ENCODE measurements at regions not wholly inside any gene's neighbourhood (a gene's known extent, or its start where the extent isn't known, plus 50 kb on each side); places are given as distances from the start of the nearest gene placed in this dataset.

DNA sequence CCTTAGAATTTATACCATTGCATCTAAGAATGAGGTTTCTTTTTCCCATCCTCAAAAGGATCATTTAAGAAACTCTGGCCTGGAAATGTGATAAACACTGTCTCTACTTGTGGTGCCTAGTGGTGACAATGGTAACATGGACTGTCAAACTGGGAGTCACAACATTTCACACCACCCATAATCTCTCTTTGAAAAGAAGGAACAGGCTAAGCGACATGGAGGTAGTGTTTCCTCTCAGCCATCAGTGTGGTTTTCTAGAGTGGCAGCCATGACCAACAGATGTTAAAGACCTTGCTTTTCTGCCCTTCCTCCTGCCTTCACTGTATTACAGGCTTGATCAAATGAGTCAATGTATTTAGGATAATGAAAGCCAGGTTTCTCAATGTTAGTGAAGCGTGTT lies 283.1 kb upstream of the STAC start:
- H3K9me3 Mint-ChIP-seq: peaks cover 11% of the 10 kb centered on the region
- H3K4me3 Mint-ChIP-seq: no peak overlapping the region
- no peaks in the 10 kb centered on the region for H3K36me3 Mint-ChIP-seq
- DNase-seq (ENCODE audit: low spot score in 2 of 2): no peak
- H3K27ac Mint-ChIP-seq: no peak overlapping the region
- ATAC-seq: no peak
- no peaks in the 10 kb centered on the region for H3K4me1 Mint-ChIP-seq

DNA sequence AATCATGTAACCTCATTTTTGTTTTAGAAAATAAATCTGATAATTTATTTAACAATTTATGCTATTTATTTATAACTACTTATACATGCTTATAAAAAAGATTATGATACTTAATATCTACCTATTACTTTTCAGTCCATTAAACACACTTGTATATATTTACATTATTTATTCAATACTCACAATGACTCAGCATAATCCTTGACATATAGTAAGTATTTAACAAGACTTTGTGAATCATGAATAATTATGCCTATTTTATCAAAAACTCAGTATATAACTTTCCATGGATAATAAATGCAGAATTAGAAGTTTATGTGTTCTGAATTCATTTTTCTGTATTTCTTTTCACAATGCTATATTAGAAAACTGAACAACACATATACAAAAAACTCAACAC lies 266.0 kb upstream of the STAC start:
- DNase-seq (ENCODE audit: low spot score in 2 of 2) (no peak), ATAC-seq (no peak)
- no peak overlapping the region for H3K27ac Mint-ChIP-seq
- no peak overlapping the region for H3K4me3 Mint-ChIP-seq
- peaks cover 7% of the 10 kb centered on the region for H3K9me3 Mint-ChIP-seq
- H3K4me1 Mint-ChIP-seq: no peaks in the 10 kb centered on the region
- H3K36me3 Mint-ChIP-seq: no peaks in the 10 kb centered on the region

DNA sequence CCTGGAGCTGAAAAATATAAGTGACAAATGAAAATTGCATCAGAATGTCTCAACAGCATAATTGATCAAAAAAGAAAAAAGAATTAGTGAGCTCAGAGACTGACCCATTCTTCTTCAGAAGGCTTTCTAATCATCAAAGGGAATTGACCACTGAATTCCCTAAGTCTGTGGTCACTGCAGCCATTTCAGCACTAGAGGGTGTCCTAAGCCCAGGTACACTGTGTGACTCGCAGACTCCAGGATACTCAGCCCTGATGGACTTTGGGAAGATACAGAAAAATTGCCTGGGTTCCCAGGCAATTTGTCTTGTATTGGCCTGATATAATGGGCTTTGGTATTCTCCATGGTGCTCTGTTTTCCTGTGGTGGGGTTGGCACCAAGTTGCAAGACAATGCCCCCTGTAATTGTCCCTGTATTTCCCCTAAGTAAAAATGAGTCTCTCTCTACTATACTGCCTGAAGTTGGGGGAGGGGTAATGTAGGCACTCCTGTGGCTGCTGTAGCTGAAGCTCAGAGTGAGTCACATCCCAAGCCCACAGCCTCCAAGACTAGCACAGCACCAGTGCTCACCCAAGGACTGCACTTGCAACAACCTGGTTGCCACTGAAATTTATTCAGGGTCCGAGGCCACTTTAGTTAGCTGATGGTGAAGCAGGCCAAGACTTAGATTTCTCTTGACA lies 256.0 kb upstream of the STAC start:
- Mint-ChIP-seq H3K27ac (no peak overlapping the region), H3K36me3 (no peaks in the 10 kb centered on the region), H3K4me1 (no peaks in the 10 kb centered on the region), H3K4me3 (no peak overlapping the region), H3K9me3 (peaks cover 8% of the 10 kb centered on the region)
- ATAC-seq (no peak), DNase-seq (ENCODE audit: low spot score in 2 of 2) (no peak)

DNA sequence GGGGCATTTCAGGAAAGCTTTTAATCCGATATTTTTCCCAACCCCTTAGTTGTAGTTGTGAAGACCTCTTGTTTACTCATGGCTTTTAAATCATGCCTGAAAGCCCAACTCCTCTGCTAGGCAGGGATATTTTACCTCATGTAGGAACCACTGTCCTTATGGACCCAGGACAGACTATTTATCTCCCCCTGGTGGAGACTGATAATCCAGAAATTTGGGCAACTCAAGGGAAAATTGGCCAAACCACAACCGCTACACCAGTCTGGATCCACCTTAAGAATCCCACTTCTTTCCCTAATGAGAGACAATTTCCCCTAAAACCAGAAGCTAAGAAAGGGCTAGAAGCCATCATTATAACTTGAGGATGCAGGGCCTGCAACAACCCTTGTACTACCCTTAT lies 248.1 kb upstream of the STAC start:
- Mint-ChIP-seq H3K9me3 (no peaks in the 10 kb centered on the region), H3K4me1 (no peaks in the 10 kb centered on the region), H3K4me3 (no peak overlapping the region), H3K27ac (no peak overlapping the region), H3K36me3 (no peaks in the 10 kb centered on the region)
- DNase-seq (ENCODE audit: low spot score in 2 of 2): no peak
- ATAC-seq: no peak

DNA sequence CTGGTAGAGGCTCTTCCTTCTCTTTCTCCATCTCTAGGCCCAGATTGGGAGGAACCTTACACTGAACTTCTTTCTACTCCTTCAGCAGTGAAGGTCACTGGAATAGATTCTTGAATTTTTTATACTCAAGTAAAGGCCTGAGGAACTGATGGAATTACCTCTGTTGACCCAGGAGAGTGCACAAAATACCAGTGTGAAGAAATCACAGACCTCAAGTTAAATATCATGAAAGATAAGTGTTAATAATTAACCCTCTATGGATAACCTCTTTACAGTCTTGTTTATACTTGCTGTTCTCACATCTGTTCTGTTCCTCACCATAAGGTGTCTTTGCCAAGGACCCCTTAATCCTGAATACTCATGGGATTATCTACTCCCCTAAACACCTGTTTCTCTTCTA lies 244.4 kb upstream of the STAC start:
- no peak for ATAC-seq
- no peak for DNase-seq (ENCODE audit: low spot score in 2 of 2)
- Mint-ChIP-seq H3K36me3 (no peaks in the 10 kb centered on the region), H3K4me1 (no peaks in the 10 kb centered on the region), H3K27ac (no peak overlapping the region), H3K4me3 (no peak overlapping the region), H3K9me3 (no peaks in the 10 kb centered on the region)

DNA sequence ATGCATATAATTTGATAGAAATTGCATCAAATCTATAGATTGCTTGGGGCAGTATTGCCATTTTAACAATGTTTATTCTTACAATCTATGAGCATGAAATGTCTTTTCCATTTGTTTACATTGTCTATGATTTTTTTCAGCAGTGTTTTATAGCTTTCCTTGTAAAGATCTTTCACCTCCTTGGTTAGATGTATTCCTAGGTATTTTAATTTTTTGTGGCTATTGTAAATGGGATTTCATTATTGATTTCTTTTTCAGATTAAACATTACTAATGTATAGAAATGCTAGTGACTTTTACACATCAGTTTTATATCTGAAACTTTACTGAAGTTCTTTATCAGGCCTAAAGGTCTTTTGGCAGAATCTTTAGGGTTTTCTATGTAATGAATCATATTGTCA lies 237.6 kb upstream of the STAC start:
- DNase-seq (ENCODE audit: low spot score in 2 of 2) (no peak), ATAC-seq (no peak)
- no peaks in the 10 kb centered on the region for H3K36me3 Mint-ChIP-seq
- no peak overlapping the region for H3K4me3 Mint-ChIP-seq
- H3K27ac Mint-ChIP-seq: no peak overlapping the region
- H3K4me1 Mint-ChIP-seq: no peaks in the 10 kb centered on the region
- H3K9me3 Mint-ChIP-seq: no peaks in the 10 kb centered on the region

DNA sequence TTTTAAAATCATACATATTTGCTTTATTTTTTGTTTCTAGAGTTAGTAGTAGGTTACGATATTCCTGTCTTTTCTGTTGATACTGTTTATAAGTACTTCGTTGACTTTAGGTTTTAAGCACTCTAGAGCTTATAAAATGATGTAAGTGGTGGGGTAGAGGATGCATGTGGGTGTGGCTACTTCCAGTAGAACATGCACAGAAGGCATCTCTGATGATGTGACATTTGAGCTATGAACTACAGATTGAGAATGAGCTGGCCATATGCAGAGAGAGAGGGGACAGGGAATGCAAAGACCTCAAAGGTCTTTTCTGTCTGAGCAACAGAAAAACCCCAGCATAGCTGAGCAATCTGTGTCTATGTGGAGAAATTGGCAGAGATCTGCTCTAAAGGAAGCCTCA lies 233.9 kb upstream of the STAC start:
- Mint-ChIP-seq H3K4me1 (no peaks in the 10 kb centered on the region), H3K36me3 (no peaks in the 10 kb centered on the region), H3K9me3 (no peaks in the 10 kb centered on the region), H3K4me3 (no peak overlapping the region), H3K27ac (no peak overlapping the region)
- no peak for DNase-seq (ENCODE audit: low spot score in 2 of 2)
- no peak for ATAC-seq

DNA sequence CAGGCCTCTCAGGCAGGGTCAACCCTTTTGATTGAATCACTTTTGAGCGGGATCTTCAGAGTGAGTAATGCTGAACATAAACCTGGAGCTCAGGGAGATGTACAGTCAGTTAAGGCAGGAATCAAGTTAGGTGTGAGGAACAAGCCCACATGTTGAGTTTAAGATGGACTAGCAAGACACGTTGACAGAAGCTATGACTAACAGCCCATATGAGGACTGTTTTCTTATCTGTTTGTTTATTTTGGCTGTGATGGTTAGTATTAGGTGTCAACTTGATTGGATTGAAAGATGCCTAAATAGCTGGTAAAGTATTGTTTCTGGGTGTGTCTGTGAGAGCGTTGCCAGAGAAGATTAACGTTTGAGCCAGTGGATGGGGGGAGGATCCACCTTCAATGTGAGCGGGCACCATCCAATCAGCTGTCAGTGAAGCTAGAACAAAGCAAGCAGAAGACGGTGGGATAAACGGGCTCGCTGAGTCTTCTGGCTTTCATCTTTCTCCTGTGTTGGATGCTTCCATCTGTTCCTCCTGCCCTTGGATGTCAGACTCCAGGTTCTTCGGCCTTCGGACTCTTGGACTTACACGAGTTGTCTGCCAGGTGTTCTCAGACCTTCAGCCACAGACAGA lies 232.3 kb upstream of the STAC start:
- no peaks in the 10 kb centered on the region for H3K36me3 Mint-ChIP-seq
- H3K27ac Mint-ChIP-seq: no peak overlapping the region
- H3K4me3 Mint-ChIP-seq: no peak overlapping the region
- DNase-seq (ENCODE audit: low spot score in 2 of 2) (no peak), ATAC-seq (no peak)
- H3K4me1 Mint-ChIP-seq: no peaks in the 10 kb centered on the region
- H3K9me3 Mint-ChIP-seq: no peaks in the 10 kb centered on the region

DNA sequence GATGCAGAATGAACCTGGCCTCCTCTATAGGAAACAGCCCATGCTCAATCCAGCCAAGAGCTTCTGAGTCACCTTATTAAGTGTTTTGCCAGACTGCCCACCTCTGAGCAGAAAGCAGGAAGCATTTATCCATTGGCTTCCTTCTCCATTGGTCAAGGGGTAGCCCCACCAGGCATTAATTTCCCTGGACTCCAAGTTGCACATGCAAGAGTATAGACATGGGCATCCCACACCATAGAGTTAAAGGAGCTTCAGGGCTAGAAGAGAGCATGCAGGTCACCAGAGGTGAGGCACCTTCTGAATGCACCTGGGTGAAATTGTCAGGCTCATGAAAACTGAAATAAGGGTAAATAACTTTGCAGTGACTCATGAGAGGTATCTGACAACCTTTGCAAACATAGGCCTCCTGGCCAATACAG lies 230.8 kb upstream of the STAC start:
- Mint-ChIP-seq H3K4me1 (no peaks in the 10 kb centered on the region), H3K9me3 (no peaks in the 10 kb centered on the region), H3K36me3 (no peaks in the 10 kb centered on the region), H3K27ac (no peak overlapping the region), H3K4me3 (no peak overlapping the region)
- ATAC-seq (no peak), DNase-seq (ENCODE audit: low spot score in 2 of 2) (no peak)

DNA sequence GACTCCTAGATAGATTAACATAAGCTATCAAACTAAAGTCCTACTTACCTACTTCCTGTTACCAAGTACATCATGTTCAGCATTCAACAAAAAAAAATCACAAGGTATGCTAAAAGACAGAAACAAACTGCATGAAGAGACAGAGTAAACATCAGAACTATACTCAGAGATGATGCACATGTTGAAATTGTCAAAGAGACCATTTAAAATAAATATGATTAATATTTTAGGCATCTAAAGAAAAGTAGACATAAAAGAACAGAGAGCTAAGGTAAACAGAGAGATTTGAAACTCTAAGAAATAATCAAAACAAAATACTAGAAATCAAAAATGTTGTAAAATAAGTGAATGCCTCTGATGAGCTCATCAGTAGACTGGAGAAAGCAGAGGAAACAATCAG lies 224.8 kb upstream of the STAC start:
- DNase-seq (ENCODE audit: low spot score in 2 of 2) (no peak), ATAC-seq (no peak)
- Mint-ChIP-seq H3K9me3 (no peaks in the 10 kb centered on the region), H3K36me3 (no peaks in the 10 kb centered on the region), H3K27ac (no peak overlapping the region), H3K4me3 (no peak overlapping the region), H3K4me1 (no peaks in the 10 kb centered on the region)

DNA sequence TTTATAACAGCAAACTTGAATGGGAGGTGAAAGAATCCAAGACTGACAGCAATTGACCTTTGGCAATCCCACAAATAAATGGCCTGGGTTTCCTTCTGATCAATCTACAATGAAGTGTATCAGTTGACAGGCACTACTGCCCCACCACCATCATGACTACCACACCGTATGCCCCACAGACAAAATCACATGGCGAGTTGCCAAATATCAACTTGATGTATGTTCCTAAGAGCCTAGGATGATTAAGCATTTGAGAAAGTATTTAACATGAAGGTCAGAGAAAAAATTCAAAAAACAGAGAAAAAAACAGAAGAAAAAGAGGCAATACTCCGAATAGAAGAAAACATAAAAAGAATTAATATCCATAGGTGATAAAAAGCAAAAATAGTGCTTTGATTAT lies 215.9 kb upstream of the STAC start:
- no peak overlapping the region for H3K4me3 Mint-ChIP-seq
- H3K27ac Mint-ChIP-seq: no peak overlapping the region
- ATAC-seq (no peak), DNase-seq (ENCODE audit: low spot score in 2 of 2) (no peak)
- H3K4me1 Mint-ChIP-seq: no peaks in the 10 kb centered on the region
- peaks cover 11% of the 10 kb centered on the region for H3K9me3 Mint-ChIP-seq
- no peaks in the 10 kb centered on the region for H3K36me3 Mint-ChIP-seq

DNA sequence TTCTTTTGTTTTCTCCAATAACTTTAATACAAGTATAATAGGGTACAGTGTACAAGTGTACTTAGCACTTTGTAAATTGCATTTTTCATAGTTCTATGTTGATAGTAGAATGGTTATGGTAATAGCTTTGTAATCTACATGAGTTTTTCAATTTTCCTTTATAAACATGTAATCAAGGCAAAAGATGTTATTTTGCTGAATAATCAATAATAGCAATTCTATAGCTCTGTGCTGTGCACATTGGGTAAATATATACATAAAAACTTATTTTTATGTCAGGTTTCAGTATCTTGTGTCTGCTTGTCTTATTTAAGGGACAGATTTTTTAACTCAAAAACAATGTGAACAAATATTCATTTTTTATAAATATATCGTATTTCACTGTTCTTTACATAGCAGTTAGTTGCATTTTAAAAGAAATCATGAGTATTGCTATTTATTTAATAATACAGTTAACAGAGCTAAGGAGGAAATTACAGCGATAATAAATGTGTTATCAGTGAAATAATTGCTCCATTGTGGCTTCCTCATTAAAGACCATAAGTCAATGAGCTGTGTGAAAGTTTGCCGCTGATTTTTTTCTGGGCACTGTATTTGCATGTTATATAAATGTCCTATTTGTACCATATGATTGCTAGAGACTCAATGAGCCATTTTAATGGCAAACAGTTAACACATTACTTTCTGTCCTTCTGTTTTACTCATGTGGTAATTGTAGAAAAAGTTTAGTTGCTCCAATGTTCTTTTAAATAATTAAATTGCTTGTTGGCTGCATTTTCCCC lies 214.6 kb upstream of the STAC start:
- Mint-ChIP-seq H3K4me1 (no peaks in the 10 kb centered on the region), H3K36me3 (no peaks in the 10 kb centered on the region), H3K4me3 (no peak overlapping the region), H3K27ac (no peak overlapping the region), H3K9me3 (peaks cover 11% of the 10 kb centered on the region)
- ATAC-seq (no peak), DNase-seq (ENCODE audit: low spot score in 2 of 2) (no peak)

DNA sequence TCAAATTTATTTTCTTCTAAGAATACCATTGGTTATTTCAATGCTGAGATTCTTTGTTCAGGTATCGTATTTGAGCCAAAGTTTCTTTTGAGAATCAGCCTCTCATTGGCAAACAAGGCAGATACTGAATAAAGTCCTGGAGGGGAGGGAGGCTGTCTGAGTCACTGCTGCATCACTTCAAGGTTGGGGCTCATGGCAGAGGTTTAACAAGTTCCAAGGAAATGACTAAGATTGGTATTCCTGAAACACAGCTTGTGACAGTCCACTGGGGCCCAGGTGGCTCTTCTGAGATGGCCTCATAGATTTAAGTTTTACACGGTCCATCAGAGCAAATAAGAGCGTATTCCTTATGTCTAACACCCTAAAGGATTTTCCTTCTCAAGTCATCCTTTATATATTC lies 213.8 kb upstream of the STAC start:
- no peaks in the 10 kb centered on the region for H3K4me1 Mint-ChIP-seq
- DNase-seq (ENCODE audit: low spot score in 2 of 2): no peak
- H3K36me3 Mint-ChIP-seq: no peaks in the 10 kb centered on the region
- H3K27ac Mint-ChIP-seq: no peak overlapping the region
- peaks cover 11% of the 10 kb centered on the region for H3K9me3 Mint-ChIP-seq
- no peak overlapping the region for H3K4me3 Mint-ChIP-seq
- no peak for ATAC-seq

DNA sequence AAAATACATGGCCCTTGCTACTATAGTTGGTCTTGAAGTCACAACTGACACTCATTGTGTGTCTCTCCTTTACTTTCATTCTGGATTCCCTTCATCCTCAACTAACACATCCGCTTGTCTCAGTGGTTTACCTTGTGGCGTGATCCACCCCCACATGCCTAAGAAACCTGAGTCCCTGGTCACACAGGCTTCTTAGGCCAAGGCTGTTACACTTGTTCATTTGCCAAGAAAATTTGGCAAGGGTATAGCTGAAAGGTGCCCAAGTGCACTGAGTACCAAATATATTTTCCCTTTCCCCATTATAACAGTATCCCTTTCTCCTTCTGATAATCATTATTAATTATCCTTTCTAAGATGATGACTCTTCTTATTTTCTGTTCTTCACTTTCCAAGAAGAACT lies 207.6 kb upstream of the STAC start:
- H3K4me3 Mint-ChIP-seq: no peak overlapping the region
- DNase-seq (ENCODE audit: low spot score in 2 of 2): no peak
- H3K27ac Mint-ChIP-seq: no peak overlapping the region
- ATAC-seq: no peak
- no peaks in the 10 kb centered on the region for H3K4me1 Mint-ChIP-seq
- H3K36me3 Mint-ChIP-seq: no peaks in the 10 kb centered on the region
- H3K9me3 Mint-ChIP-seq: peaks cover 4% of the 10 kb centered on the region

DNA sequence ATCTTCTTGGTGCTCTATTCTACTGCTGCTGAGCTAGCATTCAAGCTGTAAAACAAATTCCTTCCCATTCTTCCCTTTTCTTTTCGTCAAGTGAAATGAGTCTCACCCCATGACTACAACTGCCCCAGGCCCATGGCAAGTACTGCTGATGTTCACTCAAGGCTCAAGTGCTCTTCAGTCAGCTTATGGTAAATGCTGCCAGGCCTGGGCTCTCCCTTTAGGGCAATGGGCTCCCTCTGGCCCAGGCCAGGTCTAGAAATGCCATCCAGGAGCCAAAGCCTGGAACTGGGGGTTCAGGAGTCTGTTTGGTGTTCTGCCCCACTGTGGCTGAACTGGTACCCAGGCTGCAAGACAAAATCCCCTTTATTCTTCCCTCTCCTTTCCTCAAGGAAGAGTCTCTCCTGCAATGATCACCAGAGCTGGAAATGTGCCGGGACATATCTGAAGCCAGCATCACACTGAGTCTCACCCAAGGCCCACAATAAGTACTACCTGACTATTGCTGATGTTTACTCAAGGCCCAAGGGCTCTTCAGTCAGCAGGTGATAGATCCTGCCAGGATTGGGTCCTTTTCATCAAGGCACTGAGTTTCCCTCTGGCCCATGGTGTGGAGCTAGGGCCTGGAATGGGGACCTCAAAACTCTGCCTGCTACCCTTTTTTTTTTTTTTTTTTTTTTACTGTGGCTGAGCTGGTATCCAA lies 205.0 kb upstream of the STAC start:
- DNase-seq (ENCODE audit: low spot score in 2 of 2): no peak
- no peak for ATAC-seq
- H3K4me1 Mint-ChIP-seq: no peaks in the 10 kb centered on the region
- no peak overlapping the region for H3K27ac Mint-ChIP-seq
- no peaks in the 10 kb centered on the region for H3K36me3 Mint-ChIP-seq
- H3K4me3 Mint-ChIP-seq: no peak overlapping the region
- H3K9me3 Mint-ChIP-seq: peaks cover 4% of the 10 kb centered on the region

Measured in stimulated activated effector memory CD8-positive, alpha-beta T cell treated with anti-CD3 and anti-CD28 coated beads, Interleukin-12 subunit alpha, Interleukin-12 subunit beta, amount 100 ng/mL, for 72 hours (primary cell).